ENCODE measurements at regions not wholly inside any gene's neighbourhood (a gene's known extent, or its start where the extent isn't known, plus 50 kb on each side); places are given as distances from the start of the nearest gene placed in this dataset.

DNA sequence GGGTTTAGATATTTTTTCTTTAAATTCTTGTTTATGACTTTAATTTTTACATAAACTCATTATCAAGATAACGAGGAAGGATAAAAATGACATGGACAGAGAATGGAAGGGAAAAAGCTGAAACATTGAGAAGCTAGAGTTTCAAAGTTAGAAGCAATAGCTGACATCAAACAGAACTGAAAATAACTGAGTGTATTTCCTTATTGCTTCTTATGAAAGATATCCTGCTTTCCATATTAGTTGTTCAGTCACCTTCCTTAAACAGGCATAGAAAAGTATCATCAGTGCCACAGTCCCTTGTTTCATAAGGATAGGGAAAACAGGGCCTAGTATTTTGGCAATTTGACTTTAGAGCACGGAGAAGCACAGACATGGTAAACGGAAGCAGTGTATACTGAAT lies 460.5 kb upstream of the GHITM start:
- H3K4me1 Mint-ChIP-seq, result peaks cover 36% of the 10 kb centered on the region
- CTCF ChIA-PET, result no interaction called here
- no peaks in the 10 kb centered on the region for H3K36me3 Mint-ChIP-seq (ENCODE audit: low read depth)
- POLR2A ChIA-PET, result no interaction called here
- no peak overlapping the region for H3K27ac Mint-ChIP-seq
- no peak overlapping the region for H3K4me3 Mint-ChIP-seq
- H3K9me3 Mint-ChIP-seq, result no peaks in the 10 kb centered on the region
- no peak for DNase-seq
- no peaks in the 10 kb centered on the region for H3K27me3 Mint-ChIP-seq

DNA sequence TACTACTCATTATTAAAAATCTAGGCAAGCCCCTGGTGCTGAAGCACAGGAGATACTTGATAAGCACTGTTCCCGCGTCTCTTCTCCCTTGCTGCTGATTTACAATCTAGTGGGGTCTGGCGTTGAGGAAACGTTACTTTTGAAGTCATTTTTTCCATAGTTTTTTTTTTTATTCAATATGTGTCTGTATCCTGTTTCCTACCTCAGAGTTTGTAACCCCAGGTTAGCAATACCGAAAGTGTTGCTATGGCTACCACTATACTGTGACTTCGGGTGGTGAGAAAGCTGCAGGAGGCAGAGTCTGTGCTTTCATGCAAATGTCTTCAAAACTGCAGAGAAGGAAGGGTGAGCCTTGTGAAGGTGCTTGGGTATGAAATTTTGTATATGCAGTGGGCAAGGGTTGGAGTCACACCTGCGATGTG lies 458.8 kb upstream of the GHITM start:
- Mint-ChIP-seq H3K9me3 (no peaks in the 10 kb centered on the region), H3K36me3 (ENCODE audit: low read depth) (no peaks in the 10 kb centered on the region), H3K4me1 (peaks cover 36% of the 10 kb centered on the region), H3K4me3 (peak overlapping the region; percentile 5), H3K27ac (peak overlapping the region; percentile 54), H3K27me3 (peaks cover 2% of the 10 kb centered on the region)
- CTCF ChIA-PET, result no interaction called here
- POLR2A ChIA-PET, result no interaction called here
- peak; percentile 57 for DNase-seq

DNA sequence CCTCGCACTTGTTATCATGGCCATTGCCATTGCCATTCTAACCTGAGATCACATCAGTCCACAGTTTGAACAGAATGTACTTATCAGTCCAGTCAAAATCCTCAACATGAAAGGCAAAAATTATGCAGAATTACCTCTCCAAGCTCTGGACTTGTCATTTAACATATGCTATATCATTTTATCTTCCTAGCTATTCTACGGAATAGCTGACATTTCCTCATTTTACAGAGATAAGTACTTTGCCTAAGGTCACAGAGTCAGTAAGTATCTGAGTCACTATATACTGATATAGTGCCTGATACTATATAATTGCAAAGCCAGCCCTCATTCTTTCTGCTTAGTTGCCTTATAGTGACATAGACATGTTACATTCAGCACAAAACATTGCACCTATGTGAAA lies 456.9 kb upstream of the GHITM start:
- Mint-ChIP-seq H3K27ac (no peak overlapping the region), H3K9me3 (no peaks in the 10 kb centered on the region), H3K4me3 (no peak overlapping the region), H3K27me3 (peaks cover 2% of the 10 kb centered on the region), H3K36me3 (ENCODE audit: low read depth) (no peaks in the 10 kb centered on the region), H3K4me1 (peaks cover 36% of the 10 kb centered on the region)
- DNase-seq, result no peak
- ChIA-PET CTCF (no interaction called here), POLR2A (no interaction called here)

DNA sequence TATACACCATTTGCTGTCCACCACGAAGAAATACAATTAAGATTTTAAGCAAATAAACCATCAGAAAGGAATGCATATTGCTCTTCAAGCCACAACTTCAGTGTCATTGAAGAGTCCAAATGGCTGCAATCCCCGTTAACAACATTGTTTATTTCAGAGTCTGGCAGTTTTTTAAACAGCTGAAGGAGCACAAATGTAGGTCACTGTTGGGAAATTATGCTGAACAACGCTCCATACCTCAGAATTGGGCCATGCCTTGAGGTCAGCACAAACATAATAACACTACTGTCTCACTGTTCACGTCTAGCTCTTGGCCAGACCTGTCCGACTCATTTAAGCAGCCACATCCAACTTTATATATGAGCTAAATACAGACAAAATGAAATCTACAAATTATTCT lies 453.9 kb upstream of the GHITM start:
- ChIA-PET CTCF (no interaction called here), POLR2A (no interaction called here)
- Mint-ChIP-seq H3K27me3 (peaks cover 2% of the 10 kb centered on the region), H3K4me1 (peaks cover 11% of the 10 kb centered on the region), H3K27ac (no peak overlapping the region), H3K4me3 (no peak overlapping the region), H3K9me3 (no peaks in the 10 kb centered on the region), H3K36me3 (ENCODE audit: low read depth) (no peaks in the 10 kb centered on the region)
- DNase-seq, result no peak

DNA sequence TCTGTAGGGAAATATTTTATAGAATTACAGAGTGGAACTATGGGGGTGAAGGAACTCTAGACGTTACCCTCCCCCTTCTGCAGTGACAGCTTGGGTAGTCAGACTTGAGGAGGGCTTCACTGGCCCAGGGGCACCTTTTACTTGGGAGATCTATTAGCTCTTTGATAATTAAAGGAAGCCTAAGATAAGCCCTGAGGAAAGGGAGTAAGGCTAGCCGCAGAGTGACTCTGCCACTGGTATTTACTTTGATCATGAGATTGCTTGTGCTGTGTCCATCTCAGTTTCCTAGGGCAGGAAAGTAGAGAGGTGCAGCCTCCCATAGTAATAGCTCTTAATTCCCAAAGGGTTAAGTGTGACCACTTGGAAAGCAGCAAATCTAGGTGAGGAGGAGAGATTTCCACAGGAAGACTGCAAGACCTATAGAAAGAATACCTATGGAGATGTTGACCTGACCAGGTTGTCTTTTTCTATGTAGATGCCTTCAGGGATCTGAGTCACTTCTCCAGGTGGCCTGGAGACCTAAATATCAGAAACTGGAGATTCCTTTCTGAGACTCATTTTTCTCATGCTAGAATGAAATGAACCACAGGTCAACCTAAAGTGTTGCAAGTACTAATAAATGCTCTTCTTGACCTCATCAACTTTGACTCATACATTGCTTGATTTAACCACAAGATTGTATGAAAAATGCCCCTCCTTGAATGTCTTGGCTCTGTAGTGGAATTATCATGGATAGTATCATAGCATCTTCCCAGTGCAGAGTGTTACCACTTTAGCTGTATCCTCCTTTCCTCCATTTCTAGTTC lies 447.3 kb upstream of the GHITM start:
- CTCF ChIA-PET, result no interaction called here
- POLR2A ChIA-PET, result no interaction called here
- no peaks in the 10 kb centered on the region for H3K9me3 Mint-ChIP-seq
- no peaks in the 10 kb centered on the region for H3K4me1 Mint-ChIP-seq
- no peak overlapping the region for H3K4me3 Mint-ChIP-seq
- DNase-seq, result no peak
- H3K27ac Mint-ChIP-seq, result no peak overlapping the region
- H3K36me3 Mint-ChIP-seq (ENCODE audit: low read depth), result no peaks in the 10 kb centered on the region
- no peaks in the 10 kb centered on the region for H3K27me3 Mint-ChIP-seq

DNA sequence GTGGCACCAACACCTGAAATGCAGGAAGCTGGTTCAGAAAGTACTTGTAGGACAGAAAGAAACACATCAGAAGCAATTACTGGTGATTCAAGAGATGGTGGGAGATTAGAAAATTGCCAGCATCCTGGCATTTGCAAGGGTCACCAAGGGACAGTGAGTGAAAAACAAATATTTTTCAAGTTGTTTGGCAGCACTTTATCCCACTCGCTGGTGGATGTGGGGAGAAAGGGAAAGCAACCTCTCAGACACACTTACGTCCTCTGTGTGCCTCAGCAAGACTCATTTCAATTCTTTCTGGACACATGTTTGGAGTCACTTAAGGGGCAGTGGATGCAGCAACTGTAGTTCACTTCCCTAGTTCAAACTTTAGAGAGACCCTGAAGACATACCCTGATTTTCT lies 440.4 kb upstream of the GHITM start:
- no peaks in the 10 kb centered on the region for H3K27me3 Mint-ChIP-seq
- ChIA-PET CTCF (no interaction called here), POLR2A (no interaction called here)
- H3K9me3 Mint-ChIP-seq, result no peaks in the 10 kb centered on the region
- H3K4me1 Mint-ChIP-seq, result no peaks in the 10 kb centered on the region
- DNase-seq, result no peak
- no peak overlapping the region for H3K27ac Mint-ChIP-seq
- no peak overlapping the region for H3K4me3 Mint-ChIP-seq
- H3K36me3 Mint-ChIP-seq (ENCODE audit: low read depth), result no peaks in the 10 kb centered on the region

DNA sequence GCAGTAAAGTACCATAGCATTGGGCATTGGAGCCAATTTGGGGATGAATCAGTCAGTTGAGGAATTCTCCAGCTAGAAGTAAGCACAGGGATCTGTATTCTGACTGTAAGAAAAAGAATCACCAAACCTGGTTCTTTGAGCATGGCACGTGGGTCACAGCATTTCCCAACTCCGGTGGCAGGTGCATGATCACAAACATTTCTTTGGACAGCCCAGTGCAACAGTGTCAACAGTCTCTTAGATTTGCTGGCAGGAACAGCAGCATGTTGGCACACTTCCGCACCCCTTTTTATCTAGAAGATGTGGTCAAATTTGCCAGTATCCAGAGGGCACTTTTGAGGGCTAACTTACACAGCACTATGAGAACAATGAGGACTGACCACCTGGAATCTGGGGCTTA lies 437.5 kb upstream of the GHITM start:
- Mint-ChIP-seq H3K27me3 (no peaks in the 10 kb centered on the region), H3K4me3 (no peak overlapping the region), H3K4me1 (no peaks in the 10 kb centered on the region), H3K36me3 (ENCODE audit: low read depth) (no peaks in the 10 kb centered on the region), H3K9me3 (no peaks in the 10 kb centered on the region), H3K27ac (no peak overlapping the region)
- ChIA-PET POLR2A (no interaction called here), CTCF (no interaction called here)
- no peak for DNase-seq

DNA sequence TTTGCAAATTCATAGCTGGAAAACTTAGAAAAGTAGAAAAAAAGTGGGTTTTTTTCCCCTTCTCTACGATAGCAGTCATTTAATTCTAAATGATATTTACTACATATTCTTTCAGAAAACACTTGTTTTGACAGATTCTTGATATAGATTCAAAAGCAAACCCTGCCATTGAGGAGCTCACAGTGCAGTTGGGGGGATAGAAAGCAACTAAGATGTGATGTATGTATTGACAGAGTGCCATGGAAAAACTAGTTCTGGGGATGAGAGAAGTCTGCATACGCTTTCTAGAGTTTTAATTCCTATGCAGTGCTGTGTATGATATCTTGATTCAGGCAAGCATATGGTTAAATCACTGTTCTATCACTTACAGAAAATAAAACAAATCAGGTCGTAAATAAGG lies 436.6 kb upstream of the GHITM start:
- H3K9me3 Mint-ChIP-seq, result no peaks in the 10 kb centered on the region
- H3K4me1 Mint-ChIP-seq, result no peaks in the 10 kb centered on the region
- H3K36me3 Mint-ChIP-seq (ENCODE audit: low read depth), result no peaks in the 10 kb centered on the region
- DNase-seq, result no peak
- no peaks in the 10 kb centered on the region for H3K27me3 Mint-ChIP-seq
- H3K27ac Mint-ChIP-seq, result no peak overlapping the region
- H3K4me3 Mint-ChIP-seq, result no peak overlapping the region
- CTCF ChIA-PET, result no interaction called here
- POLR2A ChIA-PET, result no interaction called here

DNA sequence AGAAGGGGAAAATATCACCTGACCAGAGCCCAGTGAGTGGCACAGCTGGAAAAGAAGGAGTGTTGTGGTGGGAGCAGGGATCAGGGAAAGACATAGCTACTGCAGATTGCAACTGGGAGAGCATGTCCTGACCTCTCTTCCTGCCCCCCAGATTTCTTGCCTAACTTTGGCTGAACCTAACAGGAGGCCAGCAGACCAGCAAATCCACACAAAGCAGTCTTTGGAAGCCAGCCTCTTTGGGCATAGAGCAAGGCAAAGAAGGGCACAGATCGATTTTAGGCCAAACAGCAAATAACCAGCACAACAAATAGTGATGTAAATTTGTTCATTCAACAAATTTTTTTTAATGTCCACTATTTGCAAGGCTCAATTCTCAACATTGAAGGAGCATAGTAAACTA lies 433.2 kb upstream of the GHITM start:
- ChIA-PET POLR2A (no interaction called here), CTCF (no interaction called here)
- no peak overlapping the region for H3K27ac Mint-ChIP-seq
- no peak for DNase-seq
- H3K9me3 Mint-ChIP-seq, result no peaks in the 10 kb centered on the region
- no peaks in the 10 kb centered on the region for H3K4me1 Mint-ChIP-seq
- H3K36me3 Mint-ChIP-seq (ENCODE audit: low read depth), result no peaks in the 10 kb centered on the region
- H3K27me3 Mint-ChIP-seq, result no peaks in the 10 kb centered on the region
- H3K4me3 Mint-ChIP-seq, result no peak overlapping the region

DNA sequence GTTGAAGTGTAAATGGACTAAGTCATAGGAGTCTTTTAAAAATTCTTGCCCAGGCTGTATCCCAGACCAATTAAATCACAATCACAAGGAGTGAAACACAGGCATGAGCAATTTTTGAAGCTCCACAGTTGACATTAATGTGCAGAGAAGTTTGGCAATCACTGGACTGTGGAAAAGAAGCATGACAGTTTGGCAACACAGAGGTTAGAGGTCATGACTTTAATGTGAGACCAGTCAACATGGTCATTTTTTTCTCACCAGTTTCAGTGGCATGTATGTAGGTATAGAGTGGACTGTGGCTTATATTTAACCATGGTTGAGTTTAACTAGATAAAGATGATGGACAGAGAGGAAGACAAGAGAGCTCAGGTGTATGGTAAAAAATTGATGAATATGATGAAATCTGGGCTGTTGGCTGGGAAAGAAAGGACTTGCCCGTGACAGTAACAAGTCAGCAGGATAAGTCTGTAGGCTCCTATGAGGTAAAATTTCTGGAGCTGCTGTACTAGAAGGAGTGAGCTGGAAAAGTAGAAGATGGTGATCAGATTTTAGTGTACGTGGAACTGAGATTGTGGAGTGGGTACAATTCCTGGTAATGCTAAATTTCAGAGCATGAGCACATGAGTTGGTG lies 432.2 kb upstream of the GHITM start:
- Mint-ChIP-seq H3K9me3 (no peaks in the 10 kb centered on the region), H3K4me3 (no peak overlapping the region), H3K27ac (no peak overlapping the region), H3K4me1 (no peaks in the 10 kb centered on the region), H3K27me3 (no peaks in the 10 kb centered on the region), H3K36me3 (ENCODE audit: low read depth) (no peaks in the 10 kb centered on the region)
- CTCF ChIA-PET, result no interaction called here
- DNase-seq, result no peak
- POLR2A ChIA-PET, result no interaction called here

DNA sequence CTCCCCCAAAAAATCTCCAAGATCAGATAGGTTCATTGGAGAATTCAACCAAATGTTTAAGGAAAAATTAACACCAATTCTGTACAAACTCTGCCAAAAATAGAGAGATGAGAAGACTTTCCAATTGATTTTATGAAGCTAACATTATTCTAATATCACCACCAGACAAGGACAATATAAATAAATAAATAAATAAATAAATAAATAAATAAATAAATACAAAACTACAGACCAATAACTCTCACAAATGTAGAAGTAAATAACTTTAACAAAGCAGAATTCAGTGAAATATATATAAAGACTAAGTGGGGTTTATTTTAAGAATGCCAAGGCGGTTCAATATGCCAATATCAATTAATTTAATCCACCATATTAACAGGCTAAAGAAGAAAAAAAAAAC lies 425.9 kb upstream of the GHITM start:
- Mint-ChIP-seq H3K27me3 (no peaks in the 10 kb centered on the region), H3K36me3 (ENCODE audit: low read depth) (no peaks in the 10 kb centered on the region), H3K4me3 (no peak overlapping the region), H3K27ac (no peak overlapping the region), H3K9me3 (no peaks in the 10 kb centered on the region), H3K4me1 (no peaks in the 10 kb centered on the region)
- POLR2A ChIA-PET, result no interaction called here
- DNase-seq, result no peak
- CTCF ChIA-PET, result no interaction called here

DNA sequence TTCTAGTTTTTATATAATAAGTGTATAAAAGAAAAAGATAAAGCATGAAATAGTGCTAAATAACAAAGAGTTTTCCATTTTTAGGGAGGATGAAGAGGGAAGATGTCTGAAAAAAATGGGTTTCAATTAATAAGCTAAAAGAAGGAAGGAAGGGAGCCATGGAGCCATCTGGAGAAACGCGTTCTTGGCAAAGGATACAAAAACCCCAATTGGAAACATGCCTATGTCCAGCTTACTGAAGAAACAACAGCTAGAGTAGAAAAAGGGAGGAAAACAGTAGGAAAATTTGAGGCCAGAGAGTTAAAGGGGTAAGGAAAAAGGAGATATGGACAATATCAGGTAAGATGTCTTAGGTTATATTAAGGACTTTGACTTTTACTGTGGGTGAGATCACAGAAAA lies 416.2 kb upstream of the GHITM start:
- H3K27me3 Mint-ChIP-seq, result no peaks in the 10 kb centered on the region
- peaks cover 2% of the 10 kb centered on the region for H3K9me3 Mint-ChIP-seq
- CTCF ChIA-PET, result no interaction called here
- no peak overlapping the region for H3K4me3 Mint-ChIP-seq
- H3K27ac Mint-ChIP-seq, result no peak overlapping the region
- no peaks in the 10 kb centered on the region for H3K36me3 Mint-ChIP-seq (ENCODE audit: low read depth)
- no peak for DNase-seq
- H3K4me1 Mint-ChIP-seq, result no peaks in the 10 kb centered on the region
- POLR2A ChIA-PET, result no interaction called here

DNA sequence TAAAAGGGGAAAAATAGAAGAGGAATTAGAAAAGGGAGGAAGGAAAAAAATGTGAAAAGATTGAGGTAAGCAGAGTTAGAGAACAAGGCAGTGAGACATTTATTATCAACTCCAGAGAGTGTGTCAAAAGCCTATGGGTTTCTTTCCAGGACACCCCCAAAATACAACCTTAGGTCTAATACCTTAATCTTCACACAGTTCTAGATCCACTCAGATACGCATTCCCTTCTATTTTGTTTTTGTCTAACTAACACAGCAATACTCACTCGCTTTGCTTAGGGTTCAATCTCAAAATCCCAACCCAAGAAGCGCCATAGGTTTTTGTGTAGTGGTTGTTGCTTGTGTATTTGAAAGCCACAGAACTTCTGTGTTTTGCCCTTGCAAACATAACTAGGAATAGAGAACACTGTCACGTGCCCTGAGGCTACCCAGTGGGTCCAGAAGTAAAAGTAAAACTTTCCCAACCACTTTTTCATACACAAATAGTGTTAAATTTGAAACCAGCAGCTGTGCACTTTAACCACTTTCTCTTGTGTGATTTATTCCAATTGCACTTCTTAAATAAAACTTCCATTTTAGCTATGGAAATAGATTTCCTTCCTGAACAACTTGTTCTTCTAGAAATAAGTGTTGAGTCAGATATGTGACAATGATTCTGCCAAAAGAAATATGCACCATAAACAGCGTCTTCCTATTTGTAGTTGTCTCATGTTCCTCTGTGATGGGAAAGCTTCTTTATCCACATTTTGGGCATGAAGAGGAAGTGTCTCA lies 414.7 kb upstream of the GHITM start:
- ChIA-PET POLR2A (no interaction called here), CTCF (no interaction called here)
- Mint-ChIP-seq H3K9me3 (peaks cover 2% of the 10 kb centered on the region), H3K27ac (no peak overlapping the region), H3K4me3 (no peak overlapping the region), H3K4me1 (no peaks in the 10 kb centered on the region), H3K36me3 (ENCODE audit: low read depth) (no peaks in the 10 kb centered on the region), H3K27me3 (no peaks in the 10 kb centered on the region)
- DNase-seq, result no peak

DNA sequence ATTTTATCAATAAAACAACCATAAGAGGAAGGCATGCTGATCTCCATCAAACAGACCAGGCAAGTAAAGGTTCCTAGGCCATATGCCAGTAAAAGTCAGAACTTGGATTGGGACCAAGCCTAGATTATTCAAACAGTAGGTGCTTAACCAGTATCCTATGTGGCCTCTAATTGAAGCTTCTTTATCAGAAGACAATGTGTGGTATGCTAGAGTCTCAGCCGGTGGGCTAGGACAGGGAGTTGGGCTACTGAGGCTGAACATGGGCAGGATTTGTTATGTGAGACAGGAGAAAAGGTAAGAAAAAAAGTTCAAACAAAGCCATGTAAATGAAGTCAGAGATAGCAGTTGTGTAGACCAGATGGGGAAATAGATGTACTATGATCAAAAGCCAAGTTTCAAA lies 413.7 kb upstream of the GHITM start:
- no peaks in the 10 kb centered on the region for H3K36me3 Mint-ChIP-seq (ENCODE audit: low read depth)
- ChIA-PET CTCF (no interaction called here), POLR2A (no interaction called here)
- no peak for DNase-seq
- no peak overlapping the region for H3K27ac Mint-ChIP-seq
- H3K27me3 Mint-ChIP-seq, result no peaks in the 10 kb centered on the region
- no peak overlapping the region for H3K4me3 Mint-ChIP-seq
- H3K9me3 Mint-ChIP-seq, result peaks cover 2% of the 10 kb centered on the region
- no peaks in the 10 kb centered on the region for H3K4me1 Mint-ChIP-seq
